Fibroblast of pulmonary artery (primary cell): ENCODE measurements at regions not wholly inside any gene's neighbourhood (a gene's known extent, or its start where the extent isn't known, plus 50 kb on each side); places are given as distances from the start of the nearest gene placed in this dataset.

Experiments used
- DNase-seq: peaks from one replicate; pipeline ENCODE4 v3.0.0-alpha.2; 2010; ENCODE audit warnings: low read depth
- H3K4me3 ChIP-seq: replicated peaks from 2 replicates; pipeline ENCODE4 v1.5.1; 2011; ENCODE audit warnings: low read depth, mild to moderate bottlenecking, control low read depth, low read length, moderate library complexity
- TF ChIP-seq, protein P1 (sequence below): IDR thresholded peaks from 2 replicates; pipeline ENCODE4 v1.5.1; 2011; ENCODE audit warnings: mild to moderate bottlenecking, control low read depth, low read length, inconsistent platforms; ENCODE audit errors: missing control alignments

DNA sequence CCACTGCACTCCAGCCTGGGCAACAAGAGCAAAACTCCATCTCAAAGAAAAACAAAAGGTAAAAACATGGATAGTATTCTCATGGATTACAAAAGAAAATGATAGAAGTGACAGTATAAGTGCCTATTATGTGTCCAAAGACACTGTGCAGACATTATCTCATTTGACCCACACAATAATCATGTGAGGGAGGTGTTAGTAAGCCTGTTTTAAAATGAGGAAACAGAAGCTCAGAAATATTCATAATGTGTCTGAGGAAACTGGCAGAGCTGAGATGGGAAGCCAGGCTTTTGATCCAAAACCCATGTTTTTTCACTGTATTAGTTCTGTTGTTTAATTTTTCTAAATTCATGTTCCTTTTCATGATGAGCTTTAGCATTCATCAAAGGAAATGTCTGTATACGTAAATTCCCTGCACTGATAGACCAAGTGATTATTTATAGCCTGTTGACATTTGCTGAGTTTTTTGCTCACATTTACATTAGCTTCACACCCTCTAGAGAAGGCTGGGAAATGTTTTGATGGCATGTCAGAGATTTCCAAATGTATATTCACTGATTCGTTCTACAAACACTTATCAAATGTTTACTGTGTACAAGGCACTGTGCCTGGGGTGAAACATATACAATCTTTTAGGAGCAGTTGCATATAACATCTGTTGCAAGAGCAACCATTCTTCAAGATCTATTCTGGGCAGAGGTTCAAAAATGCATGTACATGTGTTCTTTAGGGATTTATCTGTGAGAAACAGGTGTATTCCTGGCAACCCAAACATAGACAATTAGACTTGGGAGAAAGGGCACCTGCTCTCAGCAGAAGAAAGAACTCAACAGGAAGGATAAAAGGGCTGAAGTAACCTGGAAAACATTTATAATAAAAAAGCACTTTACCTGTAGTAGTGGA is 331.5 kb downstream of the SAMD5 start:
- H3K4me3 ChIP-seq = no peak overlapping the region
- DNase-seq = no peak
- TF ChIP-seq, protein P1, sequence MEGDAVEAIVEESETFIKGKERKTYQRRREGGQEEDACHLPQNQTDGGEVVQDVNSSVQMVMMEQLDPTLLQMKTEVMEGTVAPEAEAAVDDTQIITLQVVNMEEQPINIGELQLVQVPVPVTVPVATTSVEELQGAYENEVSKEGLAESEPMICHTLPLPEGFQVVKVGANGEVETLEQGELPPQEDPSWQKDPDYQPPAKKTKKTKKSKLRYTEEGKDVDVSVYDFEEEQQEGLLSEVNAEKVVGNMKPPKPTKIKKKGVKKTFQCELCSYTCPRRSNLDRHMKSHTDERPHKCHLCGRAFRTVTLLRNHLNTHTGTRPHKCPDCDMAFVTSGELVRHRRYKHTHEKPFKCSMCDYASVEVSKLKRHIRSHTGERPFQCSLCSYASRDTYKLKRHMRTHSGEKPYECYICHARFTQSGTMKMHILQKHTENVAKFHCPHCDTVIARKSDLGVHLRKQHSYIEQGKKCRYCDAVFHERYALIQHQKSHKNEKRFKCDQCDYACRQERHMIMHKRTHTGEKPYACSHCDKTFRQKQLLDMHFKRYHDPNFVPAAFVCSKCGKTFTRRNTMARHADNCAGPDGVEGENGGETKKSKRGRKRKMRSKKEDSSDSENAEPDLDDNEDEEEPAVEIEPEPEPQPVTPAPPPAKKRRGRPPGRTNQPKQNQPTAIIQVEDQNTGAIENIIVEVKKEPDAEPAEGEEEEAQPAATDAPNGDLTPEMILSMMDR = no peak

DNA sequence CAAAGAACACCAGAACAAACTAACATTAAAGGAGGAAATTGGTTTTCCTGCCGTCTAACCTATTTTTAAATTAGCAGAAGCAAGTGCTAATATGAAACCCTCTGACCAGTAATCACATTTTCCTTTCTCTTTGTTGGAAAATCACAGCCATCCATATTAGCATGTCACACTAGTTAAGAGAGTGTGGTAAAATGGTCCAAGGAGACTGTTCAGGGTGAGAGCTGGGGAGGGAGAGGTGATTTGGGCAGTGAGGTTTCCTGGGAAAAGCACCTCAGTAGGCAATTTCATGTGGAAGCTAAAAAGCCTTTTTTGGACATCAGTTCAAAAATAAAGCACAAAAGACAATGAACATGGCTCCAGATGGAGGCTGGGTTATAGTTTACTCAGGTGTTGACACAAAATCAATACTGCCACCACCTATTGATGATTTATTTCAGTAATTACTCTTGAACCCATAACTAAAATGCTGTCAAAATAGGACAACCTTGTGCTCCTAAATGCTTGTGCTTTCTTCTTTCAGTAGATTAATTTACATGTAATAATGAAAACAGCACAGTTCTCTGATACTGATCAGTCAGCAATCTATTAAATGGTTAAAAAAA is 333.2 kb downstream of the SAMD5 start:
- TF ChIP-seq, protein P1 = no peak
- no peak for DNase-seq
- H3K4me3 ChIP-seq = no peak overlapping the region

DNA sequence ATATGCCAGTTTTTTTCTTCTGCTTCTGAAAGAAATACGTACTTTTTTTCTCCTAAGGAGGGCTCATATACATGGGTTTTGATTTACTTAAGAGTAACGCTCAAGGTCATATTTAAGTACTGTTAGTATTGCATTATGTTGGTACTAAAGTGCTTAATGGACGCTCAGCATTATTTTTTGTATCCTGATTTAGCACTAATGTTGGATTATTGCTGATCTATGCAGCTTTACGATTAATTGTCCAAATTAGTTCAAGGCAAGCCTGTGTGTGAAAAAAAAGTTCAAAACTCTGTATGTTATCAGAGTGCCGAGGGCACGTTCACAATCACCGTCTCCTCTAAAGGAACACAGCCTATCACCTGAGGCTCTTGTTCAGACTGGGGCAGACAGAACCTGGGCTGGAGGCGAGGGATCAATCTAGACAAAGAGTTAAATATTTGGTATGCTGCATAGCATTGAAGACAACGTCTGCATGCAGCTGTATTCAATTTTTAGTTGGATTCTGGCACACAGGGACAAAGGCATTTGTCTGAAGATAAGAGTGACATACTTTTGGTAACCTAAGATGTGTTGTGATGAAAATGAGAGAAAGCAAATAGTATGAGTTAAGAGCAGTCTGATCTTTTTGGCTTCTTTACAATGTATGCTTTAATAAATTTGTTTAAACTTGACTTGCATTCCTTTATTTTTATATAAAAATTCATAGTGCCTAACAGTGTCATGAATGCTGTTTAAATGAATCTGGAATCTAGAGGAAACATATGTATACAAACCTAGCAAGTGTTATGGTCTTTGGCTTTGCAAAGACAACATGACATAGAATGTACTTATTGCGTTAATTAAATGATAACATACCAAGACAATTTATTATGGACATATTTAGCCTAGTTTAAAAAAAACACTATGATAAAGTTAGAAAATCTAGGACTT is 341.2 kb downstream of the SAMD5 start:
- TF ChIP-seq, protein P1 = no peak
- DNase-seq = no peak
- H3K4me3 ChIP-seq = no peak overlapping the region

DNA sequence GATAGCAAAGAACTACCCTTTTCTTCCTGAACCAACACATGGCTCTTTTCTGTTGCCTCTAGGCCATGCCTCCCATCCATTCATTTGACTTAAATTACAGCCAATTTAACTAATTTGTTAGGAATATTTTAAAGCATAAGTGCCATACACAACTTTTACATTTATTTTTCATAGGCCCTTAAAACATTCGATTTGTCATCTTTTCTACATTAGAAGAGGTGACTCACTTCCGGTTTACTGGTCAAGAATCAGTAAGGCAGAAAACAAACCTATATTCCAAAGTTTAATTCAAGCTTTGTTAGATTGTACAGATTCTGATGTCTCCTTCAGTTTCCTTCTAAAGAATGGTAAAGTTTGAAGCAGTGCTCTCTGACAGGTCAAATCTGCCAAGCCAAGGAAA is 344.3 kb downstream of the SAMD5 start:
- no peak for DNase-seq
- TF ChIP-seq, protein P1 = no peak
- no peak overlapping the region for H3K4me3 ChIP-seq

DNA sequence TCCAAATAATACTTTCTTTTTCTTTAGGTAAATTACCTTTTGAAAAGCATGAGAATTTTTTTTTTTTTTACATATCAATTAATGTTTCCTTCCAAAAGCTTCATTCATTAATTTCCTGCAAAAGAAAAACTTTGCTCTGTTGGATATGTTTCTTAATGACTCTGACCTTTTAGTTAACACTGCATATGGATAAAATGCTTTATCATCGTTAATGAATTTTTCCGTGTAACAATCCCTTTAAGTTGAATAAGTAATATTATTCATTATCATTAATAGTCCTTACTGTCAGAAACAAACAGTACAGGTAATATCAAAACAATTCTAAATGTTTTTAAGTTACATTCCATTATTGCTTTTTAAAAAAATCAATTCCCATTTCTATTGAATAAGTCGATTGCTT is 345.1 kb downstream of the SAMD5 start:
- TF ChIP-seq, protein P1 = no peak
- no peak overlapping the region for H3K4me3 ChIP-seq
- no peak for DNase-seq

DNA sequence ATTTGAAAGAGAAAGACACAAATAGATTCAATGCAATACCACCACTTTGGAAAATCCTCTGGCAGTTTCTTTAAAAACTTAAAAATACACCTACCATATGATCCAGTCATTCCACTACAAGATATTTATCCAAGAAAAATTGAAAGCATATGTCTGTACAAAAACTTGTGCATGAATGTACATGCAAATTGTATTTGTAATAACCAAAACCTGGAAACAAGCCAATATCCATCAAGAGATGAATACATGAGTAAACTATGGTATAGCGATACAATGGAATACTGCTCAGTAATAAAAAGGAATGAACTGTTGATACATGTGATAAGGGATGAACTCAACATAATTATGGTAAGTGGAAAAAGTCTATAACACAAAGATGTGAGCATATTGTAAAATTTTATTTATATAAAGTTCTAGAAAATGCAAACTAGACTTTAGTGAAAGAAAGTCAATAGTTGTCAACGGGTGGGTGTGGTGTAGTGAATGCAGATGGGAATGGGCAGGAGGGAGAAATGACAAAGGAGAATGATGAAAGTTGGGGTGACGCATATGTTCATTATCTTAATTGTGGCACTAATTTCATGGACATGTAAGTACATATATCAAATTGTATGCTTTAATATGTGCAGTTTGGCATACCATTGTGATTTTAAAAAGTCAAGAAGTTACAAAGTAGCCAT is 347.5 kb downstream of the SAMD5 start:
- TF ChIP-seq, protein P1 = no peak
- H3K4me3 ChIP-seq = no peak overlapping the region
- no peak for DNase-seq
